DMS153 treated with DMSO at 0.1 percent for 48 hours (cell line): ENCODE measurements at regions not wholly inside any gene's neighbourhood (a gene's known extent, or its start where the extent isn't known, plus 50 kb on each side); places are given as distances from the start of the nearest gene placed in this dataset.

Experiments
- DNase-seq: peaks from one replicate; lab custom pipeline; 2025; ENCODE audit not compliant: unreplicated experiment; lab: John Stamatoyannopoulos, UW

DNA sequence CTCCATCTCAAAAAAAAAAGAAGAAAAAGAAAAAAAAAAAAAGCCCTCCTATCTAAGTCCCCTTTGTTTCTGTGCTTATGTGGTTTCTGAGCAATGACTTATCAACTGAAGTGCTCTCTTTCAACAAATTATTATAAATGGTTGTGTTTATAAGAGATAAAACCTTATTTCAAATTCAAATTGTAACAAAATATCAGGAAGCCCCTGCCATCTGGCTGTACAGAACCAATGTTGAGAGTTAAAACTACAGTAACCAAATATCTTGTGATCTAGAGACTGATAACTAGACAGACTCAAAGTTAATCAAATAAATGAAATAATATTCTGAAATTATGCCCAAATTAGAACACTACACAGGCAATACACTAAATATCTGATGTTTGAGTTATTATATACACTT lies 143.0 kb upstream of the CPNE8 start:
- DNase-seq, result no peak

DNA sequence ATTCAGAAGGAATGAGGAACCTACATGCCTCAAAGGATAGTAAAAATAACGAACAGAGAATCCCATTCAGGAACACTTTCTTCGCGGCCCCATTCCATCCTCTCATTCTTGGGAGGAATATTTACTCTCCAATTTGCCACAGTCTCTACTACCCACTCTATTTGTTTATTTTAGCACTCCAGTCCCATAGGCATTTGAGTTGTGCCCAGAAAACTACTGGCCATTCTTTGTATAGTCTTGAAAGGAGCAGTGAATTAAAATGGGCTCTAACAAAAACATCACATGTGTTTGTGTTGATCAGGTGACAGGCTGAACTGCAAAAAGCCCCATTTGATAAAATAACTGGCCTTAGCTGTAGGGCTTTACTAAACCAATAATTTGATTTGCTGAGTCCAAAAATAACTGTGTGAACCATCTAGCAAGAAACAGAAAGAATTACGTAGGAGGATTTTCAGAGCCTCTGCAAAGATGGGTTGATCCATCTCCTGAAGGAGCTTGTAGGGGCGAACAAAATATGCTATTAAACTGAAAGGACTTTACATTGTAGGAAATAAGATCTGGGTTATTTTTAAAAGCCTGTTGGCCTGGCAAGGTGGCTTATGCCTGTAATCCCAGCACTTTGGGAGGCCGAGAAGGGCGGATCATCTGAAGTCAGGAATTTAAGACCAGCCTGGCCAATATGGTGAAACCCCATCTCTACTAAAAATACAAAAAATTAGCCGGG lies 142.3 kb upstream of the CPNE8 start:
- no peak for DNase-seq

DNA sequence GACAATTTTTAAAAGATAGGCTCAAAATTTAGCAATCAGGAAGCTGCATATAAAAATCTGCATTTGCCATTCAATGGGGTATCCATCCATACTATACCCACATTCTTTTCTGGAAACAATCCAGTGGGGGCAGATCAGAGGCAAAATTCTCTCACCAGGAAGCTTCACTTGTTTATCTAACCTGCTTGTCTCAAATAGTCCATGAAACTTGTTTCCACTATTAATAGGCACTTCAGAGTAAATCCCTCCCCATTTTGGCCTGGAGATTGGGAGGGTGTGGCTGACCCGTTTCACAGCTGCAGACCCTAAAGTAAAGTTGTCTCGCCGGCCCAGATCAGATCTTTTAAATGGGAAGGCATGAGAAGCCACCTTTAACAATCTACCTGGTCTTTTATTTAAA lies 139.4 kb upstream of the CPNE8 start:
- DNase-seq, result no peak

DNA sequence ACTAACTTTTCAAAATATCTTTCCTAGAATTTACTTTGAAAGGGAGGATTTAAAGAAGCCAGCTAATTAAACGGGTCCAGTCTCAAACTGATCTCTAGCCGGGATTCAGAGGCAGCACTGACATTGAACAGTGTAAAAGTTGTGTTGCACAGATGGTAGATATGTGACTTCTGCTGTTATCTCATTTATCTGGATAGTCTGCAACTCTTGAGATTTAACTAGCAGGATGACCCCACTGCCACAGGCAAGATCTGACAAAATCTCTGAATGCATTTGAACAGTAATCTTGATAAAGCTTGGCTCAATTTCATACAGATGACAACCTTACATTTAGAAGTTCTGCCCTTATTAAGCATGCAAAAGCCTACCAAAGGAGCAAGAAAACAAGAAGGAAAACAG lies 138.0 kb upstream of the CPNE8 start:
- no peak for DNase-seq

DNA sequence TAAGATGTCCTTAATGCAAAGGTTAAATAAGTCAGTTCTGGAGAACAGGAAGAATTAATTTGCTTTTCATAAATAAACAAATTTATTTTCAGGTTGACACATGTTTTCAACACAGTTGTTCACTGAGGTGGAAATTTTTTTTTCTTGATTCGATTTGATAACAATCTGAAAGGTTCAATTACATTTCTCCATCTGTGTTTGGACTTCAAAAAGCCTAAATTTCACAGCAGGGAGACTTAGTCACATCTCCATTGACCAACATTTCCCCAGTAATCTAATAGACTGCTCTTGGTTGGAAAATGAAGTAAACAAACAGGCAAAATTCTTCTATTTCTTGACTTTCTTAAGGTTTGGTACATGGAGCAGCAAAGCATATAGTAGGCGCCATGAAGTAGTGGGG lies 134.9 kb upstream of the CPNE8 start:
- DNase-seq, result no peak

DNA sequence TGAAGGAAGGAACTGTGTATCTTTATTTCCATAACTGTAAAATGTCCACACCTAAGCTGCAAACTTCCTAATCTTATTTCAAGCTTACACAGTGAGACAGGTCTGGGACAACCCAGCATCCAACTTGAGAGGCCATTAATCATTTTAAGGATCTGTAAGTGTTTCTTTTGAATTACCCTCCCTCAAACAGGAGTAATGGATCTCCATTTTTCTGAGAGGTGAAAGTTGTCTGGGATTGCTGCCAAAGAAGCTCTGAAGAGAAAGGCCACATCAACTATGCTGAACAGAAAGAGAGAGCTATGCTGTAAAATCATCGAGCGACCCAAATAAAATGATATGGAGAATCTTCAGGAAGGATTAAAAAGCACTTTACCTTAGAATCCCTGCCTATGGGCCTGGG lies 131.7 kb upstream of the CPNE8 start:
- no peak for DNase-seq

DNA sequence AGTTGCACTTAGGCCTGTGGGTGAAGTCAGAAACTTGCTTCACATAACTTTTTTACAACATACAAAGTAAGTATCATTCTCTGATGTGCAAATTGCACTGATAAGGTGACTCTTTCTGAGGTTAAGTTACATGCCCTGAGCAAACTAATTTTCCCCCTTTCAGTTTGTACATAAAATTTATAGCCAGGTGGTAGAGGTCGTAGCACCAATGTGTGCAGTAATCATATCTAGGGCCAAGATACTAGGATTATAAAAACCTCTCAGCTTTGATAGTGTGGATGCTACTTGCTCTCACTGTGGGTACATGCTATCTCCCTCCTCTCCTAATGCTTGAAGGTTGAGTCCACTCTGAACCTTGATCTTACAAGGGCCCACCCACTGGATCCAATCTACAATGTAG lies 130.7 kb upstream of the CPNE8 start:
- DNase-seq, result no peak

DNA sequence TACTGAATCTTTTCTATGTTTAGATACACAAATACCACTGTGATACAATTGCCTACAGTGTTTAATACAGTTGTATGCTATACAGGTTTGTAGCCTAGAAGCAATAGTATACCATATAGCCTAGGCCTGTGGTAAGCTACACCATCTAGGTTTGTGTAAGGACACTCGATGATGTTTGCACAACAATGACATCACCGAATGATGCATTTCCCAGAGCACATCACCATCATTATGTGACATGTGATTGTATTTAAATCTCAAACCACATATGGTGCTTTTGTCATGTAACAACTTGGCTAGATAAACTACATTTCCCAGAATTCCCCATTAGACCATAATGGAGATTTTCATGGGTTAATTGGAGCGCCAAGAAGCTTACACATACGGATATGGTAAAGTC lies 128.4 kb upstream of the CPNE8 start:
- DNase-seq, result no peak

DNA sequence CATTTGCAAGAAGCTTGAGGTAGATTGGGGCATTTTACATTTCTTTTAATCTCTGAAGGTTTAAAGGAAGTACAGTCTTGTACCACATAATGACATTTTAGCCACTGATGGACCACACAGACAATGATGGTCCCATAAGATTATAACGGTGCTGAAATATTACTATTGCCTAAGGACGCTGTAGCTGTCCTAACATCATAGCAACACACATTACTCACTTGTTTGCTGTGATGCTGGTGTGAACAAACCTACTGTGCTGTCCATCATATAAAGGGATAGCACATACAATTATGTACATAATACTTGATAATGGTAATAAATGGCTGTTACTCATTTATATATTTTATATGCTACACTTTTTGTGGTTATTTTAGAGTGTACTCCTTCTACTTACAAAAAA lies 127.1 kb upstream of the CPNE8 start:
- DNase-seq, result no peak

DNA sequence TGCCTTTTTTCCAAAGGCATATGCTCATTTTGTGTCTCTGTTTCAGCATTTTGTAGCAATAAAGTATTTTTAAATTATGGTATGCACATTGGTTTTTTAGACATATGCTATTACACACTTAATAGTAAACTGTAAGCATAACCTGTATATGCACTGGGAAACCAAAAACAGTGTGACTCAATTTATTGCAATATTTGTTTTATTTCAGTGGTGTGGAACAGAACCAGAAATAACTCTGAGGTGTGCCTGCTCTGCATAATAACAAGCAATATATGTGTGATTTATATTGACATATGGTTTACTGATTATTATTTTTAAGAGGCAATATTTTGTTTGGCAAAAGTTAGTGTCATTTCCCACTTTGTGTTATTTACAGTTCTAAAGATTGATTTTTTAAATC lies 126.6 kb upstream of the CPNE8 start:
- no peak for DNase-seq

DNA sequence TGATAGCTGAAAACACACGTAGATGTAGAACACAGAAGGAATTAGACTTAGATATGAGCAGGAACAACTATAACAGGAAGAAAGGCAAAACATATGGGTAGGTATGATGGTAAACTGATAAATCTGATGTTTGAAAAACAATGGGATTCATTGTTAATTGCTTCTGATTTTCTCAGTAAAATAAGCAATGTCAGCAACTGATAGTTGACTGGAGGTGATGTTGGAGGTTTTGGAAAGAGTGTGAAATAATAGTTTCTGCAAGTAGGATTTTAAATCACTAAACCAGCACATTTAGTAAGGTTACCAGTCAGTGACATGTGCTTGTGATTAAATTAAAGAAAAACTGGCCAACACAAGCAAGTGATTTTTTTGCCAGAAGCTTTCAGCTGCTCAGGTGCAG lies 123.0 kb upstream of the CPNE8 start:
- DNase-seq, result no peak

DNA sequence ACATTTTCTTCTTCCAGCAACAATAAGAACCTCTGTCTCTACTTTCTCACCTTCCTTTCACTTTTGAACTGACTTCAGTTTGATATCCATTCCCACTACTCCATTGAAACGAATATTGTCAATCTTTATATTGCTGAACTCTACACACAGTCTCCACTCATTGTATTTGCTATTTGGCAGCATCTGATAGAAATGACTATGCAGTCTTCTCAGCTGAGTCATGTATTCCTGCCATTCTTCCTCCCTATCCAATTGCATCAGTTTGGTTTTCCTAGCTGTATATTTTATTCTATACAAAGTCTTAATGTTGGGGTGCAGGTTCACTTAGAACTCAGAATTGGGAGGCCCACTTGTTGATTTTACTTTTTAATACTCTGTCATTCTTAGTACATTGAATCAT lies 107.5 kb upstream of the CPNE8 start:
- DNase-seq, result no peak

DNA sequence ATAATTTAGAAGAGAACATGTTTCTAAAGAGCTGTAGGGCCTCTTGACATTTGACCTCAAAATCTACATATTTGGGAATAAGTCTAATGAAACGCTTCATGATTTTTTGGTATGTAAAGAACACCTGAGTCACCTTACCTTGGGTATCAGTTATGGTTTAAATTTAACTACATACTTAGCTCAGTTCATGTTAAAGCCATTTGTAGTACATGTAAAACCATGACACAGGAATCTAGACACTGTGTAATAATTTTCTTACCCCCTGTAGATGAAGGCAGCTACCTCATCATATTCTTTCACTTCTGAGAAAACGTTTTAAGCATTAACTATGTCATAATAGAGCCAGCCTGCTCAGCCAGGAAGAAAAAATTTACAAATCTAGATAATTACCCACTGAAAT lies 105.8 kb upstream of the CPNE8 start:
- DNase-seq, result no peak

DNA sequence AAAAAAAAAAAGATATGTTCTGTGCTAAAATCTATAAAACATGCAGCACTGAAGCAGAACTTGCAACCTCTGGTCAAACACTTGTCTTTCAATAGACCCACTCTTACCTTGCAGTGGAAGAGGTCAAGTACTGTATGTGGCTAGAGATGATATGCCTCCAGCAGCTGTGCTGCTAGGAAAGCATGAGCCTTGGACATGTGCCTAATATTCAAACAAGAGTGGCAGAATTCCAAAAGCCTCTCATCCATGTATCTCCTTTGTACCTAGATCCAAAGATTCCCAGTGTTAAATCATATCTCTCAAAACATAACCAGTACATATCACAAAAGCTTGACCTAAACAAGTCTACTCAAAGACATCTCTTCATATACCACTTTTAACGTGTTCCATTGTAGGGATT lies 105.0 kb upstream of the CPNE8 start:
- no peak for DNase-seq

DNA sequence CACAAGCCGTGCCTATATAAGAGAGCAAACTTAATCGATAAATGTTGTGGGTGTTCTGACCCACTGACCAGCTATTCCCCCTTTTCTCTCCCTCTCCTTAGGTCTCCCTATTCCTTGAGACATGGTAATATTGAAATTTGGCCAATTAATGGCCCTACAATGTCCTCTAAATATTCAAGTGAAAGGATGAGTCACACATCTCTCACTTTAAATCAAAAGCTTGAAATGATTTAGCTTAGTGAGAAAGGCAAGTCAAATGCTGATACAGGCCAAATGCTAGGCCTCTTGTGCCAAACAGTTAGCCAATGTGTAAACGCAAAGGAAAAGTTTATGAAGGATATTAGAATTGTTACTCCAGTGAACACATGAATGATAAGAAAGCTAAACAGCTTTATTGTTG lies 102.2 kb upstream of the CPNE8 start:
- no peak for DNase-seq

DNA sequence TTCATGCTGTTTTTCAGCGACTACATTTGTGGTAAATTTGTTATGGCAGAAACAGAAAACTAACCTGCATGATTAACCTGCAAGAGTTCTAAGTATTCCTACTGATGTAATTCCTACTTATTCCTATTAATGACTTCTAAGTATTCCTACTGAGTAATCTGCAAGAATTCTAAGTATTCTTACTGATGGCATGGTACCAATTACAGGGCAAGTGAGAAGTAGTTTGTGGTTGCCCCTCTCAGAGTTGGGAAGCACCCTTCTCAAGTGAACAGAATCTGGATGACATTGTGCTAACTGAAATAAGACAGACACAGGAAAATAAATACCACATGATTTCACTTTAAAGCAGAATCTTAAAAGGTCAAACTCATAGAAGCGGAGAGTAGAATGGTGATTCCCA lies 100.9 kb upstream of the CPNE8 start:
- DNase-seq, result no peak

DNA sequence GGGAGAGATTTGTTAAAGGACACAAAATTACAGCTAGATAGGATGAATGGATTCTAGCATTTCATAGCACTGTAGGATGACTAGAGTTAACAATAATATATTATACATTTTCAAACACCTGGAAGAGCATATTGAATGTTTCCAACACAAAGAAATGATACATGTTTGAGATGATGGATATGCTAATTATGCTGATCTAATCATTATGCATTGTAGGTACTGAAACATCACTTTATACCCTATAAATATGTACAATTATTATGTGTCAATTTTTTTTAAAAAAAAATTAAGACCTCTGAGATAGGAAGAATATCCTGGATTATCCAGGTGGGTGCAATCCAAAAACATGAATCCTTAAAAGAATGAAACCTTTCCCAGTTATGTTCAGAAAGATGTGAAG lies 100.3 kb upstream of the CPNE8 start:
- no peak for DNase-seq

DNA sequence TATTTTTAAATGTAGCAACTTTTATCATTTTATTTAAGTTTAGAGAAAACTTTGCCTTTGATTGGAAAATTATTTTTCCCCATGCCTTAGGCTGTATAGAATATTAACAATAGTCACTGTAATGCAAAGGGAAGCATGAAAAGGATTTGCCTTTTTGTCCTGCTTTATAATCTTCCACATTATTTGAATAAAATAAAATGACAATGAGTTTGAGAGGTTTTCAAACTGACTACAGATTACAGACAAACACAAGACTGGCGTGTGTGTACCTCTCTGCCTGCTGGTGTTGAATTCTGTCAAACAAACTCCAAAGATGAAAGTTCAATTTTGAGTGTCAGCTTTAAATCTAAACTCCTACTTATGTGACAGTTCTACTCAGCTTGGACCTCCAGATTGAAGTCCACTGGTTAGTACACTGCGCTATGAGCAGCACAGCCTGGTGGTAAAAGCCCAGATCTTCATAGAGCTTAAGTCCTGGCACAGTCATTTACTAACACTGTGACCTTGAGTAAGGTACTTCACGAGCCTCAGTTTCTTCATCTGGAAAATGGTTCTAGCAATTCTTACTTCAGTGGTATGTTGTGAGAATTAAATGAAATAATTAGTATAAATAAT lies 98.3 kb upstream of the CPNE8 start:
- no peak for DNase-seq

DNA sequence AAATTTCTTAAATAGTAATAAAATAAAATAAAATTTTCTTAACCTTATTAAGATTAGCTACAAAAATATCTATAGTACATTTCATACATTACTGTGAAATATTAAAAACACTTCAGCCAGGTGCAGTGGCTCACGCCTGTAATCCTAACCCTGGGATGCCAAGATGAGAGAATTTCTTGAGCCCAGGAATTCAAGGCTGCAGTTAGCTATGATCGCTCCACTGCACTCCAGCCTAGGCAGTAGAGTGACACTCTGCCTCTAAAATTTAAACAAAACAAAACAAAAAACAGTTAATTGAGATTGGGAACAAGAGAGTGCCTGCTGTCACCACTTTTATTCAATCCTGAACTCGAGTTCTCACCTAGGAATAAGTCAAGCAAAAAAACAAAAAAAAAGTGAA lies 95.0 kb upstream of the CPNE8 start:
- DNase-seq, result no peak

DNA sequence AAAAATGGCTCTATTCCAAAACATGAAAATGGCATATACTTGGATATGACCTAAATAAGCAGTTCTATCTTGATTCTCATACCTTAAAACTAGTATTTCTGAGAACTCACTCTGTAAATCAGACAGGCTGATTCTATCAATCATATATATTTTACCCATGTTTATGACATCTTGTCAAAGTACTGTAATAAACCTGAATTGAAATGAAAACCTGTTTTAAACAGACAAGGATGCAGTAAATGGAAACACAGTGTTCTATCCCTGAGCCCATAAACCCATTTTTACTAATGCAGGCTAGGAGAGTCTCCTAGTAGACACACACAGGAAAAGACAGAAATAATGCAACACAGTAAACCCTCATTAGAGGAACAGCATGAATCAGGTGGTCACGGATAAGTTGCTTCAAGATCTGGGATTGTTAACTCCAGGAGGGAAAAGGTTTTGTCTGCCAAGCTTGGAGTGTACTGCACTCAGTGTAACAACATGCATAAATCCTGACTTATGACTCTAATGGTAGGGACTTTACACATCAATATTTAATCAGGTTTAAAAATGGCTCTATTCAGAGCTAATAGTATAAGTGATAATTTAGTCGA lies 93.6 kb upstream of the CPNE8 start:
- no peak for DNase-seq

DNA sequence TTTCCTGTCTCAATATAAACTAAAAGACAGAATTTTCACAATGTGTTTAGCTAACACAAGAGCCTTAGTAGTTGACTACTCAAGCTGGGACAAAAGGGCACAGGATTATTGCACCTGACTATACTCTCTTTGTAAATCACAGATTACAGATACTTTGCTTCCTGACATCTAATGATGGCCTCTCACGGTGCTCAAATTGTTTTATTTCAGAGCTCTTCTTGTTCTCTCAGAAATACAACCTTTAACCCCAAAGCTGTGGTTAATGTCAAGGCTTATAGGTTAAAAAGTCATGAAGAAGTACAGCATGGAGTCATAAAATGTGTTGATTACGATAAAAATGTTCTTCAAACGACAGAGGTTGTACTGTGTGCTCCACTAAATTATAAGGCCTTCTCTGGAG lies 89.9 kb upstream of the CPNE8 start:
- no peak for DNase-seq

DNA sequence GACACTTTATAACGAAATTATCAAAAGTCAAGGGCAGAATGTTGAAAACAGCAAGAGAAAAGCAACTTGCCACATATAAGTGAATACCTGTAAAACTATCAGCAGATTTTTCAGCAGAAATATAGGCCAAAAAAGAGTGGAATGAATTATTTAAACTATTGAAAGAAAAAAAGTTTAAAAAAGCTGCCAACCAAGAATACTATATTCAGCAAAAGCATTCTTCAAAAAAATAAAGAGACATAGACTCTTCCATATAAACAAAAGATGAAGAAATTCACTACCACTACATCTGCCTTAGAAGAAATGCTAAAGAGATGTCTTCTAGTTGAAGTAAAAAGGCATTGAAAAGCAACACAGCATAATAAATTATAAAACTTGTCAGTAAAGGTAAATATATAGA lies 80.6 kb upstream of the CPNE8 start:
- DNase-seq, result no peak

DNA sequence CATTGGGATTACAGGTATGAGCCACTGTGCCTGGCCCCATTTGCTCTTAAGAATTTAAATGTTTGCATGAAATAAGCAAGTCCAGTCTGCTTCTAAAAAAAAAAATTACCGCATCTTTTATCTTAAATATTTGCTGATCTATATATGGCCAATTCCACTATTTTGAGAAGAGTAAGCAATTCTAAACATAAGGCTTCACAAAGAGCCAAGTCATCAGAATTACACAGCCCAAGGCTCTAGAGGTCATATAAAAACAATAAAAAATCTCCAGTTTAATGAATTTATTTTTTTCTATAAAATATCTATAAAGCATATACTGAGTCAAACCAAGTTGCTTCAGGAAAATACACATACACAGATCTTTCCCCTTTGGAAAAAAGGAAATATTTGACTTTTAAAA lies 79.0 kb upstream of the CPNE8 start:
- no peak for DNase-seq
